Hematopoietic multipotent progenitor cell treated with erythropoietin and hydrocortisone succinate and interleukin-3 and kit ligand, for 15 days (in vitro differentiated cells): ENCODE measurements at regions not wholly inside any gene's neighbourhood (a gene's known extent, or its start where the extent isn't known, plus 50 kb on each side); places are given as distances from the start of the nearest gene placed in this dataset.
"Not testable (repeated sequence)": the region's sequence is repeated elsewhere in the genome, so short reads cannot be mapped to it uniquely, and the experiment has no call there.

ENCODE experiments used
- DNase-seq: peaks from one replicate; pipeline ENCODE4 v3.0.0-alpha.2; 2015; ENCODE audit warnings: low spot score

GRCh38 chr14:23861666-23862065 lies 91.9 kb upstream of the DHRS4 start:
- DNase-seq = peak; percentile 25

GRCh38 chr14:23862513-23862912 lies 91.1 kb upstream of the DHRS4 start:
- no peak for DNase-seq

- DNase-seq = no peak
Measured at GRCh38 chr14:23863836-23864235, 89.7 kb upstream of the DHRS4 start.

GRCh38 chr14:23864259-23864658 lies 89.3 kb upstream of the DHRS4 start:
- DNase-seq = no peak

GRCh38 chr14:23864861-23865260 lies 88.7 kb upstream of the DHRS4 start:
- no peak for DNase-seq

GRCh38 chr14:23865502-23865901 lies 88.1 kb upstream of the DHRS4 start:
- no peak for DNase-seq

- no peak for DNase-seq
Measured at GRCh38 chr14:23866269-23866668, 87.3 kb upstream of the DHRS4 start.

- DNase-seq = no peak
Measured at GRCh38 chr14:23869078-23869719, 84.4 kb upstream of the DHRS4 start.

- DNase-seq = no peak
Measured at GRCh38 chr14:23876160-23876750, 77.3 kb upstream of the DHRS4 start.

GRCh38 chr14:23877111-23877510 lies 76.5 kb upstream of the DHRS4 start:
- DNase-seq = no peak

GRCh38 chr14:23877538-23878180 lies 75.9 kb upstream of the DHRS4 start:
- no peak for DNase-seq

- no peak for DNase-seq
Measured at GRCh38 chr14:23881282-23881681, 72.3 kb upstream of the DHRS4 start.

GRCh38 chr14:23883684-23884540 lies 69.7 kb upstream of the DHRS4 start:
- no peak for DNase-seq

- no peak for DNase-seq
Measured at GRCh38 chr14:23884541-23884904, 69.0 kb upstream of the DHRS4 start.

GRCh38 chr14:23887536-23887935 lies 66.0 kb upstream of the DHRS4 start:
- DNase-seq = no peak

GRCh38 chr14:23891717-23892116 lies 61.9 kb upstream of the DHRS4 start:
- not testable (repeated sequence) for DNase-seq

GRCh38 chr14:23892289-23892688 lies 61.3 kb upstream of the DHRS4 start:
- not testable (repeated sequence) for DNase-seq

GRCh38 chr14:23894362-23895052 lies 59.1 kb upstream of the DHRS4 start:
- DNase-seq = no peak

- DNase-seq = no peak
Measured at GRCh38 chr14:23895053-23895419, 58.5 kb upstream of the DHRS4 start.

- DNase-seq = no peak
Measured at GRCh38 chr14:23895480-23895879, 58.1 kb upstream of the DHRS4 start.

- DNase-seq = no peak
Measured at GRCh38 chr14:23896609-23897153, 56.9 kb upstream of the DHRS4 start.

GRCh38 chr14:23897291-23897690 lies 56.3 kb upstream of the DHRS4 start:
- DNase-seq = not testable (repeated sequence)
